ENCODE measurements at regions not wholly inside any gene's neighbourhood (a gene's known extent, or its start where the extent isn't known, plus 50 kb on each side); places are given as distances from the start of the nearest gene placed in this dataset.

DNA sequence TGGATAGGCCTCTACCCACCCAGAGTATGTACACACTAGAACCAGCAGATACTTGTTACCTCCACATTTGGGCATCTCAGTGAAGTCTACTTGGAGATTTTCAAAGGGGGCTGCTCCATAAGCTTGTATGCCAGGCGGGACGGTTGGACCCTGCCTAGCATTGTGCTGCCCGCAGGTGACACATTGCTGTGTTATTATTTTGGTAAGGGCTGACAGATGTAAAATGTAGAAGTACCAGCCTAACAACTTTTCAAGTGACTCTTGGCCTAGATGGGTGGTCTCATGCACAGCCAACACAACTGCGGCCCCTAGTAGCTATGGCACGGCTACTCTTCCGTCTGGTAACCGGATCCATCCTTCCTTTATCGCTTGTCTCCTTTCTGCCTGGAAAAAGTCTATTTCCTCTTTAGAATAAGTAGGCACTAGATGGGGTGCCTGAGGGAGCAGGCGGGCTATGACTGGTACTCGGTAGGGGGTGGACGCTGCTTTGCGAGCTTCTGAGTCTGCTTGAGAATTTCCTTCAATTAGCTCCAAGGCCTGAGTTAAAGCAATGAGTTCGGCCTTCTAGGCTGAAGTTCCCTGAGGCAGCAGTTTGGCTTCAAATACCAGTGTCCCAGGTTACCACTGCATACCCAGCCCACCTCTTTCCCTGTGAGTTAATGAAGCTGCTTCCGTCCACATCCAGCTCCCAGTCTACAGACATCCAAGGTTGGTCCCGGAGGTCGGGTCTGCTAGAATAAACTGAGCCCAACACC lies 405.3 kb downstream of the TGFB2 start (continued):
- TF ChIP-seq NANOG (IDR thresholded peaks at IDR 0.05; ENCODE audit: insufficient read depth, low read depth, low read length, poor library complexity, severe bottlenecking): no peak
